HG03457 (cell line): ENCODE measurements at regions not wholly inside any gene's neighbourhood (a gene's known extent, or its start where the extent isn't known, plus 50 kb on each side); places are given as distances from the start of the nearest gene placed in this dataset.
"Not testable (repeated sequence)": the region's sequence is repeated elsewhere in the genome, so short reads cannot be mapped to it uniquely, and the experiment has no call there.

Source experiments
- ATAC-seq: cut with Tn5 transposase; IDR thresholded peaks from one replicate; pipeline ENCODE4 v1.9.1; 2021; ENCODE audit warnings: moderate number of reproducible peaks; ENCODE audit not compliant: unreplicated experiment

DNA sequence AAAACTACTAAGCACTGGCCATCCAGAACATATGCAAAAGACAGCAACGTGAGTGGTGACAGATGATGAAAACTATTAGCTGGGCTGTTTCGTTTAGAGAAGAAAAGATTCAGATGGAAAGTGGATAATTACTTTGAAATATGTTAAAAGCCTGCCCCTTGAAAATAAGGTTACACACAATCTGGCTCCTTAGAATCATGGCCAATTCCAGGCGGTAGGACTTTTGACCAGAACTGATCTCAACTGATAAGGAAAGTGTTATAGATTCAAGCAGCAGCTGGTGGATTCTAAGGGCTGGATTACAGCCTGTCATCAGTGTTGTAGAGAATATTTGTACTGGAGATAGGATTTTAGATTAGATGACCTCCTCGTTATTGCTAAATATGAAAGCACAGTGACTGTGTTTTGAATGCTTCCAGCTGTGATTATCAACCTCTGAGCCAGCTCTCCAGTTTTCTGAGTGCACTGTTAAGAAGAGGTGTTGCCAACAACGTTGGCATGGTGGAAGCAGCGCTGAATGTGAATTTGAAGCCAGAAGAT is 75.1 kb downstream of the KBTBD2 start:
- not testable (repeated sequence) for ATAC-seq

GRCh38 chr7:32814779-32815178 is 76.8 kb downstream of the KBTBD2 start:
- ATAC-seq, result not testable (repeated sequence)

GRCh38 chr7:32809871-32810270 is 81.7 kb downstream of the KBTBD2 start:
- ATAC-seq, result no peak

- ATAC-seq, result no peak
These were observed 82.2 kb downstream of the KBTBD2 start for GRCh38 chr7:32809347-32809746.

DNA sequence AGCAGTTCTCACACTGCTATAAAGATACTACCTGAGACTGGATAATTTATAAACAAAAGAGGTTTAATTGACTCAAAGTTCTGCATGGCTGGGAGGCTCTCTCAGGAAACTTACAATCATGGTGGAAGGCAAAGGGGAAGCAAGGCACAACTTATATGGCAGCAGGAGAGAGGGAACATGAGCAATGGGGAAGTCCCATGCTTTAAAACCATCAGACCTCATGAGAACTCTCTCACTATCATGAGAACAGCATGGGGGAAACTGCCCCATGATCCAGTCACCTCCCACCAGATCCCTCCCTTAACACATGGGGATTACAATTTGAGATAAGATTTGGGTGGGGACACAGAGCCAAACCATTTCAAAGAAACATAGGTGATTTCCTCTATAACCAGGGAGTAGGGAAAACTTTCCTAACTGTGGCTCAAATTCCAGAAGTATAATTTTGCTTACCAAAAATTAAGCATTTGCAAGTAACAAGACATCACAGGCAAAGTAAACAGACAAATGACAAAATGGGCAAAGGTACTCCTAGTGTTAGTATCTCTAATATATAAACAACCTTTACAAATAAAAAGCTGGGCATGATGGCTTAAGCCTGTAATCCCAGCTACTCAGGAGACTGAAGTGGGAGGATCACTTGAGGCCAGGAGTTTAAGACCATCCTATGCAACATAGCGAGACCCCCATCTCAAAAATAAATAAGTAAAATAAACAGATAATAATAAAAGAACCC is 88.0 kb downstream of the KBTBD2 start:
- no peak for ATAC-seq

DNA sequence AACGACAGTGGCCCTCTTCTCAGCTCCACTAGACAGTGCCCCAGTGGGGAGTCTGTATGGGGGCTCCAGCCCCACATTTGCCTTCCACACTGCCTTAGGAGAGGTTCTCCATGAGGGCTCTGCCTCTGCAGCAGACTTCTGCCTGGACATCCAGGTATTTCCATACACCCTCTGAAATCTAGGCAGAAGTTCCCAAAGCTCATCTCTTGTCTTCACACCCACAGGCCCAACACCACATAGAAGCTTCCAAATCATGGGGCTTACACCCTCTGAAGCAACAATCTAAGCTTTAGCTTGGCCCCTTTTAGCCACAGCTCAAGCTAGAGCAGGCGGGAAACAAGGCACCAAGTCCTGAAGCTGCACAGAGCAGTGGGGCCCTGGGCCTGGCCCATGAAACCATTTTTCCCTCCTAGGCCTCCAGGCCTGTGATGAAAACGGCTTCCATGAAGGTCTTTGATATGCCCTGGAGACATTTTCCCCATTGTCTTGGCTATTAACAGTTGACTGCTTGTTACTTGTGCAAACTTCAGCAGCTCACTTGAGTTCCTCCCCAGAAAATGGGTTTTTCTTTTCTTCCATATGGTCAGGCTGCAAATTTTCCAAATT is 89.2 kb downstream of the KBTBD2 start:
- no peak for ATAC-seq

GRCh38 chr7:32793053-32793452 is 98.5 kb downstream of the KBTBD2 start:
- ATAC-seq, result not testable (repeated sequence)

DNA sequence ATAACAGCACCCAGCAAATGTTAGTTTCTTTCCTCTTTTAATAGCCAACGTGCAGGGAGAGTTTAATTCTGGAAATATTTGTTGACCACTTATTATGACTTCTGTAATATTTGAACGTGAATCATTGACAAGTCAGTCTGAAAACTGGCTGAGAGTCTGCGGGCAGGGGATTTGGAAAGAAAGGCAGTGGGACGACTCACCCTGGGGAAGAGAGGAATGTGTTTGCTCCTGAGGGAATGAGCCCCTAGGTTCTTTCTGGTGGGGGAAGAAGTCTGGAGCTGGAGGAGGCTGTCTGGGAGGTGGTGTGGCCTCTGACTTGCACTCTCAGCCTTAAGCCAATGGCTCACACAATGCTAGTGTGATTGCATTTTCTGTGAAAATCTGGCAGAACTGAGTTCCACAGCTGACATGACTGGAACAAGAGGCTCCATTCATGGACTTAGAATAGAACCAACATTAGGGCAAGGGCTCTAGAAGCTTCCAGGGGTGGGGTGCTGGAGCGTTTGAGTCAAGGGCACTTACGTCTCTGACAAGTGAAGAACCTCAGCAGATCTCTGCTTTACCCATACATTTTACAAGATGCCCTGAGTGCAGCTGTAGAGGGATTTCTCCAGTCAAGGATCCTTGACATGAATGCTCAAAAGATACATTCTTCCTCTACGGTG is 100.7 kb downstream of the KBTBD2 start:
- not testable (repeated sequence) for ATAC-seq

DNA sequence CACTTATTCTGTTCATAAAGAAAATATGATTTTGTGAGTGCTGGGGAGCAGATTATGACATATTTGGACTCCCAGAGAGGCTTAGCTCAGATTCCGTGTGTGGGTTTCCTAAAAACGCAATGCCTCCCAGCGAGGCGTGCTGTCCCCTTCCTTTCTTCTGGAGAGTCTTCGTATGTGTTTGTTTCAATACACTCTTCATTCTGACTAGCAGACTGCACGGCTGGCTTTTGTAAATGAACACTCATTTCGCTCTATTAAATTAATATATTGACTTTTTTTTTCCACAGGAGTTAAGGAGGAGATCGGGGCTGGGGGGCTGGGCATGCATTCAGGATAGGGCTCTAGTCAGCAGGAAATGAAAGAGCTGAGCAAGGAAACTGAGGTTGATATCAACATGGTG is 102.3 kb downstream of the KBTBD2 start:
- ATAC-seq, result not testable (repeated sequence)

DNA sequence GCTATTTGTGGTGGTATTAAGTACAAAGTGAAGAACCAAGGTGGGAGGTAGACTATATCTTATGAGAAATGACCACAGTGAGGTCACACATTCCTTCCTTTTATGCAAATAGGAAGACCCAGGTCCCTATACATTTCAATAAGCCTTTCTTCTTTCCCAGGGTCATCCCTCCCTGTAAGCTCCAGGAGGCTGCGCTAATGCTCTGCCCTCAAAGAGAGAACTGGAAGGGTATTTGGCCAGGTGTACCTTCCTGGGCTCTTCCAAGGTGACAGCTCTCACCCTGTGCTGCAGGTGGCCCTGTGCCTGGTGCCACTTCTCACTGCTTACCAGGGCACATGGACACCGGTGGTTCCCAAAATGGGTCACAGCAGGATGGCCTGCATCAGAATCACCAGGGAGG is 103.4 kb downstream of the KBTBD2 start:
- not testable (repeated sequence) for ATAC-seq

- not testable (repeated sequence) for ATAC-seq
These were observed 106.1 kb downstream of the KBTBD2 start for GRCh38 chr7:32785365-32785944.

- ATAC-seq, result not testable (repeated sequence)
These were observed 111.7 kb downstream of the KBTBD2 start for GRCh38 chr7:32779895-32780294.

- no peak for ATAC-seq
These were observed 112.4 kb downstream of the KBTBD2 start for GRCh38 chr7:32779167-32779566.

DNA sequence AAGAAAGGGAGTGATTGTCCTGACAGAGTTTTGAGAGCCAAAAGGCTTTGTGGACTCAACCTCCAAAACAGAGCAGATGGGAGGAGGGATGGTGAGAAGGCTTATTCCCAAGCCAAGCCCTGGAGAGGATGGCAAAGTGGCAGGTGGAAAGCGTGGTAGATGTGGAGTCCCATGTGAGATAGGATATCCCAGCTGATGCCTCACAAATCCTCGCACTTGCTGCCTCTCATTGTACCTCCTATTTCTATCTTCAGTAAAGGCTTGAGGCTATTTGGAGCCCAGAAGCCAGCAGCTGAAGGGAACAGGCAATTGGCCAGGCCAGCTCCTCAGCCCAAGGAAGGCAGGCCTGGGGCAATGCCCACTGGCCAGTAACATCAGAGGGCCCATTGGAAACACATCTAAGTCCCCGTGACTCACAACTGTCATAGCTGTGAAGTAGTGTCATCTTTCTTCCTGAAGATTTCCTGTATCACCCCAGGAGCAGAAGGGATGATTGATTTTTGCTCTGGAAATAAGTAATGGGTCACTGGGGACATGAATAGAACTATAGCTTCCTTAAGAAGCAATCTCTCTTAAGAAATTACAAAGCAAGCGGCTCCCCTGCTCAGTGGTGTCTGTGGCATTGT is 114.4 kb downstream of the KBTBD2 start:
- not testable (repeated sequence) for ATAC-seq

DNA sequence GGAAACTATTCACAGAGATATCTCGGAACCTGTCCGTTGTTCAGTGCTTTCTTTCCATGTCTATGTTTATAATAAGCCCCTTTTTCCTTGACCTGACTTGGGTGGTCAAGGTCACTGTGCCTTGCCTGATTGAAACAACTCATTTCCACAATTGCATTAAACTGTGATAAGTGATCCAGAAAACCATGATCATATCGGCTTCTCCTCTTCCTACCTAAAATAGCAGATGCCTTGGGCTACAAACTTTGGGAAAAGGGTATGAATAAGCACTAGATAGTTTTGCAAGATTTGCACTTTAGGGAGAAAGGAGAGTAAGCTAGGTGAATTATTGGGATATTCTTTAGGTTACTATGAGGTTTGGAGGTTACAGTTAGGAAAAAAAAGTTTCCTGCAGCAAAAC is 115.2 kb downstream of the KBTBD2 start:
- not testable (repeated sequence) for ATAC-seq

GRCh38 chr7:32775809-32776208 is 115.8 kb downstream of the KBTBD2 start:
- ATAC-seq, result not testable (repeated sequence)

DNA sequence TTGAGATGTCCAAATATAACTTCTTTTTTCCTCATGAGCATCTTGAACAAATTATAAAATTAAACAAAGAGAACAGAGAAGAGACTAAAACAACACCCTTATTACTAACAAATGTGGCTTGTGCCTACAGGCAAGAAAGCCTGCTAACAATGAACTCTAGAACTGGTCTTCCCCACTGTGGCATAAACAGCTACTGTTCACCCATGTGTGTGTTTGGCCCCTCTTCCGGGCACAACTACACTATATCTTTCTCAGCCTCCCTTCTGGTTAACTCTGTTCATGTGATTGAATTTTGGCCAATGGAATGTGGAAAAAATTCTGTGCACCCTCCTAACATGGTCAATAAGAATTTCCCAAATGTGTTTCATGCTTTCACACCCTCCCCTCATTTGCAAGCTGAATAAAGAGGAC is 117.0 kb downstream of the KBTBD2 start:
- no peak for ATAC-seq

GRCh38 chr7:32768866-32769510 is 122.6 kb downstream of the KBTBD2 start:
- ATAC-seq, result not testable (repeated sequence)

GRCh38 chr7:32768338-32768737 is 123.2 kb downstream of the KBTBD2 start:
- not testable (repeated sequence) for ATAC-seq

DNA sequence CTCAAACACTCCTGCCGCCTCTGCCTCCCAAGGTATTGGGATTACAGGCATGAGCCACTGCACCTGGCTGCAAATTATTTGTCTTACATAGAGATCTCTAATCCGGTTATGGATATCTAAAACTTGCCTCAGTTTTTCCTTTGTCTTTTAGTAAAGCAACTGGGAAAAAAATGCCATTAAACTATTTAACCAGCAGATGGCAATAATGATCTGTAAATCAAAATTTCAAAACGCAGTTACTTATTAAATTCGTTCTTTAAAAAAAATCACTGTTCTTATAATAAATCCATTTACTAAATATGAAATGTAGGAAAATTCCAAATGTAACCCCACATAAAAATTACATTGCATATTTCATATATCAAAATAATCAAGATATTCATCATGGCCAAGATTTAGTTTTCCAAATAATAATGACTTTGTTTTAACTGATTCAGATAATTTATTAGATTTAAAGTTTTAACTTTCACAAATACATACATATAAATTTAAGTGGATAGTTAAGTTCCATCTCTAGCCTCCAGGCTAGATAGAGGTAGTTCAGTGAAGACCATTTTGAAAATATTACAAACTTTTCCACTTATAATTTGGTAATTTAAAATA is 125.8 kb downstream of the KBTBD2 start:
- ATAC-seq, result not testable (repeated sequence)
